Parathyroid adenoma (tissue), 2 donors: ENCODE measurements at regions not wholly inside any gene's neighbourhood (a gene's known extent, or its start where the extent isn't known, plus 50 kb on each side); places are given as distances from the start of the nearest gene placed in this dataset.

Experiments
- H2AFZ ChIP-seq: fragments of 300-600 bp; sonication (generic); one replicate; pipeline ENCODE4 v1.7.0; 2017; ENCODE audit warnings: antibody characterized with exemption, mild to moderate bottlenecking
- H3K27ac ChIP-seq: fragments of 300-600 bp; sonication (generic); one replicate; pipeline ENCODE4 v1.7.0; 2017
- H3K27me3 ChIP-seq: fragments of 300-600 bp; sonication (generic); one replicate; pipeline ENCODE4 v1.7.0; 2017; ENCODE audit warnings: low read length; ENCODE audit not compliant: control insufficient read depth, insufficient read depth
- H3K36me3 ChIP-seq: fragments of 300-600 bp; sonication (generic); one replicate; pipeline ENCODE4 v1.7.0; 2017; ENCODE audit warnings: low read length; ENCODE audit not compliant: control insufficient read depth, insufficient read depth
- H3K4me1 ChIP-seq: fragments of 300-600 bp; sonication (generic); one replicate; pipeline ENCODE4 v1.7.0; 2017; ENCODE audit warnings: control low read depth
- H3K4me2 ChIP-seq: fragments of 300-600 bp; sonication (generic); one replicate; pipeline ENCODE4 v1.7.0; 2017; ENCODE audit warnings: low read length
- H3K4me3 ChIP-seq: fragments of 300-600 bp; sonication (generic); one replicate; pipeline ENCODE4 v1.7.0; 2017; ENCODE audit warnings: low read depth, low read length
- H3K79me2 ChIP-seq: fragments of 300-600 bp; sonication (generic); one replicate; pipeline ENCODE4 v1.7.0; 2017; ENCODE audit warnings: control low read depth
- H3K9ac ChIP-seq: fragments of 300-600 bp; sonication (generic); one replicate; pipeline ENCODE4 v1.7.0; 2017; ENCODE audit warnings: mild to moderate bottlenecking
- H3K9me3 ChIP-seq: fragments of 300-600 bp; sonication (generic); one replicate; pipeline ENCODE4 v1.7.0; 2017; ENCODE audit warnings: low read length; ENCODE audit not compliant: control insufficient read depth
- CTCF ChIP-seq: fragments of 300-600 bp; sonication (generic); IDR thresholded peaks from one replicate; pipeline ENCODE4 v1.7.0; 2017; ENCODE audit warnings: antibody characterized with exemption, mild to moderate bottlenecking
- donor health status: primary hyperparathyroidism.

- Histone ChIP-seq H3K27ac (no peak overlapping the region), H3K79me2 (no peaks in the 10 kb centered on the region), H3K4me2 (no peak overlapping the region), H3K4me1 (no peaks in the 10 kb centered on the region), H3K4me3 (no peak overlapping the region), H3K36me3 (no peaks in the 10 kb centered on the region), H3K9me3 (no peaks in the 10 kb centered on the region), H3K27me3 (no peaks in the 10 kb centered on the region), H3K9ac (no peak overlapping the region), H2AFZ (no peak overlapping the region)
- no peak for TF ChIP-seq CTCF
Measured at GRCh38 chr5:155263381-155263780, 249.8 kb downstream of the KIF4B start.

- H3K9me3 ChIP-seq, result no peaks in the 10 kb centered on the region
- H3K36me3 ChIP-seq, result no peaks in the 10 kb centered on the region
- TF ChIP-seq CTCF, result no peak
- H3K79me2 ChIP-seq, result no peaks in the 10 kb centered on the region
- no peak overlapping the region for H3K4me2 ChIP-seq
- H2AFZ ChIP-seq, result no peak overlapping the region
- H3K4me3 ChIP-seq, result no peak overlapping the region
- no peak overlapping the region for H3K9ac ChIP-seq
- H3K27ac ChIP-seq, result no peak overlapping the region
- H3K27me3 ChIP-seq, result no peaks in the 10 kb centered on the region
- H3K4me1 ChIP-seq, result no peaks in the 10 kb centered on the region
Measured at GRCh38 chr5:155264809-155265208, 251.3 kb downstream of the KIF4B start.

GRCh38 chr5:155268770-155269425 lies 255.3 kb downstream of the KIF4B start:
- Histone ChIP-seq H3K79me2 (no peaks in the 10 kb centered on the region), H3K9ac (no peak overlapping the region), H3K4me3 (no peak overlapping the region), H3K9me3 (no peaks in the 10 kb centered on the region), H2AFZ (no peak overlapping the region), H3K4me2 (no peak overlapping the region), H3K36me3 (no peaks in the 10 kb centered on the region), H3K4me1 (peaks cover 5% of the 10 kb centered on the region), H3K27ac (no peak overlapping the region), H3K27me3 (no peaks in the 10 kb centered on the region)
- TF ChIP-seq CTCF, result no peak

- Histone ChIP-seq H3K4me1 (peaks cover 5% of the 10 kb centered on the region), H3K27ac (no peak overlapping the region), H3K36me3 (no peaks in the 10 kb centered on the region), H3K9ac (no peak overlapping the region), H3K4me3 (no peak overlapping the region), H3K9me3 (no peaks in the 10 kb centered on the region), H3K27me3 (no peaks in the 10 kb centered on the region), H3K79me2 (no peaks in the 10 kb centered on the region), H2AFZ (no peak overlapping the region), H3K4me2 (no peak overlapping the region)
- no peak for TF ChIP-seq CTCF
Measured at GRCh38 chr5:155270725-155271124, 257.2 kb downstream of the KIF4B start.

GRCh38 chr5:155274484-155274883 lies 260.9 kb downstream of the KIF4B start:
- Histone ChIP-seq H3K27ac (no peak overlapping the region), H3K4me1 (peaks cover 5% of the 10 kb centered on the region), H2AFZ (no peak overlapping the region), H3K36me3 (no peaks in the 10 kb centered on the region), H3K4me3 (no peak overlapping the region), H3K9me3 (no peaks in the 10 kb centered on the region), H3K4me2 (no peak overlapping the region), H3K79me2 (no peaks in the 10 kb centered on the region), H3K27me3 (no peaks in the 10 kb centered on the region), H3K9ac (no peak overlapping the region)
- TF ChIP-seq CTCF, result no peak
